H9 (cell line): ENCODE measurements at regions not wholly inside any gene's neighbourhood (a gene's known extent, or its start where the extent isn't known, plus 50 kb on each side); places are given as distances from the start of the nearest gene placed in this dataset.

Experiments
- DNase-seq: peaks from one replicate; pipeline ENCODE4 v3.0.0-alpha.2; 2017
- H2AFZ ChIP-seq: one replicate; pipeline ENCODE4 v1.6.1; 2013; ENCODE audit warnings: mild to moderate bottlenecking, low read length, control low read depth, moderate library complexity
- H2AK5ac ChIP-seq: 2 replicates; pipeline ENCODE4 v1.6.1; 2013; ENCODE audit warnings: low read length, control low read depth, mixed read lengths; ENCODE audit not compliant: insufficient read length
- H2BK120ac ChIP-seq: one replicate; pipeline ENCODE4 v1.6.1; 2013; ENCODE audit warnings: low read depth, mild to moderate bottlenecking, low read length, control low read depth, inconsistent platforms; ENCODE audit not compliant: poor library complexity, severe bottlenecking
- H2BK12ac ChIP-seq: 2 replicates; pipeline ENCODE4 v1.6.1; 2013; ENCODE audit warnings: low read length, control low read depth, mixed read lengths, low read depth; ENCODE audit not compliant: insufficient read length
- H2BK15ac ChIP-seq: 2 replicates; pipeline ENCODE4 v1.6.1; 2013; ENCODE audit warnings: low read depth, low read length, control low read depth
- H2BK20ac ChIP-seq: one replicate; pipeline ENCODE4 v1.6.1; 2013; ENCODE audit warnings: low read depth, mild to moderate bottlenecking, low read length, control low read depth, inconsistent platforms; ENCODE audit not compliant: poor library complexity, severe bottlenecking
- H2BK5ac ChIP-seq: 2 replicates; pipeline ENCODE4 v1.6.1; 2013; ENCODE audit warnings: low read length, control low read depth, mixed read lengths; ENCODE audit not compliant: insufficient read length
- H3K14ac ChIP-seq: 2 replicates; pipeline ENCODE4 v1.6.1; 2013; ENCODE audit warnings: low read length, control low read depth; ENCODE audit not compliant: insufficient read depth
- H3K18ac ChIP-seq: 2 replicates; pipeline ENCODE4 v1.6.1; 2013; ENCODE audit warnings: low read depth, mild to moderate bottlenecking, mixed read lengths, low read length, control low read depth; ENCODE audit not compliant: insufficient read length
- H3K23ac ChIP-seq: 2 replicates; pipeline ENCODE4 v1.6.1; 2013; ENCODE audit warnings: low read length, control low read depth, mixed read lengths, low read depth; ENCODE audit not compliant: insufficient read length
- H3K23me2 ChIP-seq: 2 replicates; pipeline ENCODE4 v1.6.1; 2013; ENCODE audit warnings: low read depth, mild to moderate bottlenecking, mixed read lengths, low read length, control low read depth; ENCODE audit not compliant: insufficient read length, poor library complexity, severe bottlenecking
- H3K27ac ChIP-seq: 2 replicates; pipeline ENCODE4 v1.5.1; 2013; ENCODE audit warnings: low read length, control low read depth, mixed read lengths, low read depth; ENCODE audit not compliant: insufficient read length
- H3K27me3 ChIP-seq: 2 replicates; pipeline ENCODE4 v1.6.1; 2013; ENCODE audit warnings: low read length, control low read depth, inconsistent platforms; ENCODE audit not compliant: insufficient read depth
- H3K4ac ChIP-seq: 2 replicates; pipeline ENCODE4 v1.6.1; 2013; ENCODE audit warnings: low read depth, mild to moderate bottlenecking, control low read depth, inconsistent platforms, low read length, moderate library complexity
- H3K4me1 ChIP-seq: 2 replicates; pipeline ENCODE4 v1.6.1; 2013; ENCODE audit warnings: low read length, control low read depth, inconsistent platforms; ENCODE audit not compliant: insufficient read depth
- H3K4me2 ChIP-seq: 2 replicates; pipeline ENCODE4 v1.6.1; 2013; ENCODE audit warnings: low read length, control low read depth, mixed read lengths; ENCODE audit not compliant: insufficient read length, insufficient read depth
- H3K56ac ChIP-seq: 2 replicates; pipeline ENCODE4 v1.6.1; 2013; ENCODE audit warnings: low read depth, mild to moderate bottlenecking, mixed read lengths, low read length, control low read depth; ENCODE audit not compliant: insufficient read length
- H3K79me1 ChIP-seq: 2 replicates; pipeline ENCODE4 v1.6.1; 2013; ENCODE audit warnings: low read depth, mild to moderate bottlenecking, moderate library complexity, low read length, control low read depth, inconsistent platforms; ENCODE audit not compliant: insufficient read depth, poor library complexity, severe bottlenecking
- H3K79me2 ChIP-seq: 2 replicates; pipeline ENCODE4 v1.6.1; 2013; ENCODE audit warnings: low read length, control low read depth, inconsistent platforms; ENCODE audit not compliant: insufficient read depth
- H3K9ac ChIP-seq: 2 replicates; pipeline ENCODE4 v1.6.1; 2013; ENCODE audit warnings: low read length, control low read depth, mixed read lengths; ENCODE audit not compliant: insufficient read length; ENCODE audit errors: extremely low read depth
- H3K9me3 ChIP-seq: one replicate; pipeline ENCODE4 v1.6.1; 2013; ENCODE audit warnings: low read depth, low read length, inconsistent platforms; ENCODE audit not compliant: control insufficient read depth
- H3T11ph ChIP-seq: one replicate; pipeline ENCODE4 v1.6.1; 2013; ENCODE audit warnings: mild to moderate bottlenecking, low read length, control low read depth, inconsistent platforms
- H4K20me1 ChIP-seq: one replicate; pipeline ENCODE4 v1.6.1; 2013; ENCODE audit not compliant: control insufficient read depth, insufficient read length, insufficient read depth
- H4K5ac ChIP-seq: 2 replicates; pipeline ENCODE4 v1.6.1; 2013; ENCODE audit warnings: low read depth, mild to moderate bottlenecking, mixed read lengths, low read length, control low read depth; ENCODE audit not compliant: insufficient read length
- H4K8ac ChIP-seq: replicated peaks from 2 replicates; pipeline ENCODE4 v1.6.1; 2013; ENCODE audit warnings: low read length, control low read depth, mixed read lengths, low read depth; ENCODE audit not compliant: insufficient read length
- H4K91ac ChIP-seq: 2 replicates; pipeline ENCODE4 v1.6.1; 2013; ENCODE audit warnings: low read depth, mild to moderate bottlenecking, moderate library complexity, mixed read lengths, low read length, control low read depth; ENCODE audit not compliant: insufficient read length
- H3K27ac Mint-ChIP-seq, 3 experiments: 2 replicates in 2 of 3; 3 replicates in 1 of 3; pipeline ENCODE4 v1.8.0; 2020 to 2021; ENCODE audit warnings: mixed read lengths in 3 of 3, mild to moderate bottlenecking in 1 of 3, moderate library complexity in 1 of 3
- H3K27me3 Mint-ChIP-seq: 2 replicates; pipeline ENCODE4 v1.8.0; 2021; ENCODE audit warnings: low read depth, mild to moderate bottlenecking, moderate library complexity, mixed read lengths
- H3K36me3 Mint-ChIP-seq, 3 experiments: 2 replicates in 2 of 3; 3 replicates in 1 of 3; pipeline ENCODE4 v1.8.0; 2020 to 2021; ENCODE audit warnings: low read depth in 3 of 3, mixed read lengths in 3 of 3; ENCODE audit not compliant: insufficient read depth in 1 of 3
- H3K4me1 Mint-ChIP-seq, 2 experiments: 2 replicates each; pipeline ENCODE4 v1.8.0; 2020; ENCODE audit warnings: mixed read lengths in 2 of 2
- H3K4me3 Mint-ChIP-seq, 2 experiments: 2 replicates in 1 of 2; 3 replicates in 1 of 2; pipeline ENCODE4 v1.8.0; 2020 to 2021; ENCODE audit warnings: mild to moderate bottlenecking in 2 of 2, mixed read lengths in 2 of 2, moderate library complexity in 1 of 2
- H3K9me3 Mint-ChIP-seq, 2 experiments: 2 replicates in 1 of 2; 3 replicates in 1 of 2; pipeline ENCODE4 v1.8.0; 2020; ENCODE audit warnings: mild to moderate bottlenecking in 2 of 2, mixed read lengths in 2 of 2, moderate library complexity in 1 of 2
- CTCF ChIP-seq: fragments of 200-600 bp; sonication (generic); conservative IDR thresholded peaks from 3 replicates; pipeline ENCODE4 v1.8.0; 2021; ENCODE audit warnings: antibody characterized with exemption, mild to moderate bottlenecking
- WGBS: extraction: QIAGEN DNeasy Blood & Tissue Kit; methylation state at CpG from one replicate; pipeline ENCODE4 v1.1.7; 2013; ENCODE audit warnings: missing lambda C conversion rate, low lambda C conversion rate, mixed read lengths; ENCODE audit not compliant: insufficient read length; ENCODE audit errors: extremely low coverage; 5-methylcytosine and 5-hydroxymethylcytosine counted together

- no peaks in the 10 kb centered on the region for H3K27me3 ChIP-seq
- no peak overlapping the region for H3K27ac ChIP-seq
- peaks cover 6% of the 10 kb centered on the region; the same call in 1 of the 2 replicates for H3K4me1 ChIP-seq
- no peaks in the 10 kb centered on the region for H3K79me2 ChIP-seq
- no peaks in the 10 kb centered on the region for H4K20me1 ChIP-seq
- H3K18ac ChIP-seq: no peak overlapping the region
- no peak overlapping the region for H3K4me2 ChIP-seq
- no peaks in the 10 kb centered on the region for H3K23me2 ChIP-seq
- TF ChIP-seq CTCF: no peak
- Mint-ChIP-seq H3K4me3 (no peak overlapping the region), H3K27me3 (no peaks in the 10 kb centered on the region), H3K27ac (no peak overlapping the region), H3K36me3 (peaks cover 0 to 16% (median 2%) of the 10 kb centered on the region in 3 experiments; a peak in 3 of 7 replicates), H3K4me1 (peaks cover 14 to 18% of the 10 kb centered on the region in 2 experiments), H3K9me3 (peaks cover 14 to 15% of the 10 kb centered on the region in 2 experiments)
- H3K79me1 ChIP-seq: no peaks in the 10 kb centered on the region
- no peak overlapping the region for H4K5ac ChIP-seq
- H3K9ac ChIP-seq: no peak overlapping the region
- no peak overlapping the region for H4K8ac ChIP-seq
- H2BK20ac ChIP-seq: no peak overlapping the region
- WGBS: 100% methylated on average over 1 of the region's 3 CpGs
- no peak overlapping the region for H4K91ac ChIP-seq
- no peak overlapping the region for H2AFZ ChIP-seq
- H2BK12ac ChIP-seq: no peak overlapping the region
- H3K56ac ChIP-seq: no peak overlapping the region
- H2BK15ac ChIP-seq: no peak overlapping the region
- H2BK5ac ChIP-seq: no peak overlapping the region
- H3K14ac ChIP-seq: no peak overlapping the region
- no peak overlapping the region for H3K4ac ChIP-seq
- H3K23ac ChIP-seq: no peak overlapping the region
- no peaks in the 10 kb centered on the region for H3K9me3 ChIP-seq
- H2BK120ac ChIP-seq: no peak overlapping the region
- no peak for DNase-seq
- H2AK5ac ChIP-seq: no peak overlapping the region
- H3T11ph ChIP-seq: no peak overlapping the region
These were observed 75.6 kb upstream of the CERS6 start for GRCh38 chr2:168380500-168380899.
